GM19455 (cell line): ENCODE measurements at regions not wholly inside any gene's neighbourhood (a gene's known extent, or its start where the extent isn't known, plus 50 kb on each side); places are given as distances from the start of the nearest gene placed in this dataset.

ENCODE experiments used
- ATAC-seq: cut with Tn5 transposase; IDR thresholded peaks from one replicate; pipeline ENCODE4 v1.9.1; 2021; ENCODE audit not compliant: unreplicated experiment

- no peak for ATAC-seq
Observed at GRCh38 chr14:34350903-34351302, 111.1 kb downstream of the SPTSSA start.

- ATAC-seq = no peak
Observed at GRCh38 chr14:34348592-34348991, 113.4 kb downstream of the SPTSSA start.

- ATAC-seq = no peak
Observed at GRCh38 chr14:34347683-34348082, 114.4 kb downstream of the SPTSSA start.

- no peak for ATAC-seq
Observed at GRCh38 chr14:34345718-34346465, 116.1 kb downstream of the SPTSSA start.

GRCh38 chr14:34344318-34344717 lies 117.7 kb downstream of the SPTSSA start:
- ATAC-seq = no peak

- ATAC-seq = no peak
Observed at GRCh38 chr14:34340025-34340625, 121.9 kb downstream of the SPTSSA start.

- no peak for ATAC-seq
Observed at GRCh38 chr14:34338056-34338455, 124.0 kb downstream of the SPTSSA start.

GRCh38 chr14:34336501-34336900 lies 125.5 kb downstream of the SPTSSA start:
- no peak for ATAC-seq

- ATAC-seq = no peak
Observed at GRCh38 chr14:34335968-34336367, 126.1 kb downstream of the SPTSSA start.

- ATAC-seq = no peak
Observed at GRCh38 chr14:34334329-34334728, 127.7 kb downstream of the SPTSSA start.

GRCh38 chr14:34331728-34332623 lies 130.1 kb downstream of the SPTSSA start:
- peak; percentile 89 for ATAC-seq

GRCh38 chr14:34330846-34331245 lies 131.2 kb downstream of the SPTSSA start:
- ATAC-seq = no peak

- ATAC-seq = no peak
Observed at GRCh38 chr14:34329301-34329700, 132.7 kb downstream of the SPTSSA start.

- ATAC-seq = no peak
Observed at GRCh38 chr14:34328178-34328577, 133.9 kb downstream of the SPTSSA start.

- no peak for ATAC-seq
Observed at GRCh38 chr14:34325493-34325892, 136.5 kb downstream of the SPTSSA start.

- no peak for ATAC-seq
Observed at GRCh38 chr14:34324363-34324795, 137.7 kb downstream of the SPTSSA start.

GRCh38 chr14:34322940-34323418 lies 139.1 kb downstream of the SPTSSA start:
- peak; percentile 84 for ATAC-seq

- no peak for ATAC-seq
Observed at GRCh38 chr14:34319140-34319539, 142.9 kb downstream of the SPTSSA start.

GRCh38 chr14:34318014-34318413 lies 144.0 kb downstream of the SPTSSA start:
- no peak for ATAC-seq

- ATAC-seq = no peak
Observed at GRCh38 chr14:34310724-34311123, 151.3 kb downstream of the SPTSSA start.

- no peak for ATAC-seq
Observed at GRCh38 chr14:34303811-34304210, 158.2 kb downstream of the SPTSSA start.
